NT2/D1 (cell line): ENCODE measurements at regions not wholly inside any gene's neighbourhood (a gene's known extent, or its start where the extent isn't known, plus 50 kb on each side); places are given as distances from the start of the nearest gene placed in this dataset.
"Not testable (repeated sequence)": the region's sequence is repeated elsewhere in the genome, so short reads cannot be mapped to it uniquely, and the experiment has no call there.

ENCODE experiments used
- DNase-seq: peaks from one replicate; pipeline ENCODE4 v3.0.0-alpha.2; 2011; ENCODE audit warnings: low read depth, low spot score
- H3K27me3 ChIP-seq: 2 replicates; pipeline ENCODE4 v1.6.0; 2011; ENCODE audit warnings: mild to moderate bottlenecking; ENCODE audit not compliant: insufficient read length, insufficient read depth
- H3K36me3 ChIP-seq: 2 replicates; pipeline ENCODE4 v1.6.1; 2011; ENCODE audit warnings: mild to moderate bottlenecking, low read length, mixed read lengths; ENCODE audit not compliant: insufficient read depth, insufficient read length
- H3K4me1 ChIP-seq: 2 replicates; pipeline ENCODE4 v1.5.1; 2011; ENCODE audit not compliant: insufficient read depth, insufficient read length
- H3K4me3 ChIP-seq: 2 replicates; pipeline ENCODE4 v1.5.1; 2011; ENCODE audit warnings: low read depth; ENCODE audit not compliant: insufficient read length
- H3K9ac ChIP-seq: 2 replicates; pipeline ENCODE4 v1.6.0; 2011; ENCODE audit warnings: low read depth; ENCODE audit not compliant: insufficient read length
- H3K9me3 ChIP-seq: 2 replicates; pipeline ENCODE4 v1.5.1; 2011; ENCODE audit warnings: mild to moderate bottlenecking, low read length; ENCODE audit not compliant: insufficient read depth
- SUZ12 ChIP-seq: IDR thresholded peaks from 2 replicates; pipeline ENCODE4 v1.6.1; 2011; ENCODE audit not compliant: insufficient read length, insufficient read depth; ENCODE audit errors: extremely low read depth
- YY1 ChIP-seq: IDR thresholded peaks from 2 replicates; pipeline ENCODE4 v1.6.1; 2011; ENCODE audit not compliant: insufficient read length, insufficient read depth
- ZNF274 ChIP-seq: IDR thresholded peaks from 2 replicates; pipeline ENCODE4 v1.6.1; 2011; ENCODE audit warnings: mild to moderate bottlenecking, low read depth, low read length

GRCh38 chr3:18557216-18557615 is 132.1 kb upstream of the SATB1 start:
- no peak for DNase-seq
- H3K4me3 ChIP-seq: no peak overlapping the region
- H3K36me3 ChIP-seq: no peaks in the 10 kb centered on the region
- no peaks in the 10 kb centered on the region for H3K9me3 ChIP-seq
- TF ChIP-seq ZNF274: no peak
- no peaks in the 10 kb centered on the region for H3K4me1 ChIP-seq
- no peak overlapping the region for H3K9ac ChIP-seq
- no peaks in the 10 kb centered on the region for H3K27me3 ChIP-seq

- no peaks in the 10 kb centered on the region for H3K36me3 ChIP-seq
- no peak overlapping the region for H3K4me3 ChIP-seq
- TF ChIP-seq YY1 (no peak), ZNF274 (no peak), SUZ12 (no peak)
- no peaks in the 10 kb centered on the region for H3K9me3 ChIP-seq
- DNase-seq: no peak
- H3K9ac ChIP-seq: no peak overlapping the region
- H3K27me3 ChIP-seq: no peaks in the 10 kb centered on the region
- H3K4me1 ChIP-seq: no peaks in the 10 kb centered on the region
Observed at GRCh38 chr3:18556503-18557135, 131.5 kb upstream of the SATB1 start.

- no peak for DNase-seq
- Histone ChIP-seq H3K9me3 (no peaks in the 10 kb centered on the region), H3K36me3 (no peaks in the 10 kb centered on the region), H3K4me3 (no peak overlapping the region), H3K27me3 (no peaks in the 10 kb centered on the region), H3K9ac (no peak overlapping the region), H3K4me1 (no peaks in the 10 kb centered on the region)
- no peak for TF ChIP-seq YY1
- no peak for TF ChIP-seq ZNF274
- TF ChIP-seq SUZ12: no peak
Observed at GRCh38 chr3:18556001-18556408, 130.9 kb upstream of the SATB1 start.

GRCh38 chr3:18552579-18553105 is 127.5 kb upstream of the SATB1 start:
- not testable (repeated sequence) for H3K9ac ChIP-seq, H3K4me1 ChIP-seq, H3K4me3 ChIP-seq, H3K9me3 ChIP-seq, H3K36me3 ChIP-seq, DNase-seq, H3K27me3 ChIP-seq

- Histone ChIP-seq H3K9ac (no peak overlapping the region), H3K36me3 (no peaks in the 10 kb centered on the region), H3K27me3 (no peaks in the 10 kb centered on the region), H3K4me1 (no peaks in the 10 kb centered on the region), H3K4me3 (no peak overlapping the region), H3K9me3 (no peaks in the 10 kb centered on the region)
- TF ChIP-seq SUZ12 (no peak), YY1 (no peak), ZNF274 (no peak)
- DNase-seq: no peak
Observed at GRCh38 chr3:18546632-18547031, 121.5 kb upstream of the SATB1 start.

- no peak for DNase-seq
- Histone ChIP-seq H3K9ac (no peak overlapping the region), H3K36me3 (no peaks in the 10 kb centered on the region), H3K4me1 (no peaks in the 10 kb centered on the region), H3K27me3 (no peaks in the 10 kb centered on the region), H3K4me3 (no peak overlapping the region), H3K9me3 (no peaks in the 10 kb centered on the region)
- TF ChIP-seq SUZ12 (no peak), ZNF274 (no peak), YY1 (no peak)
Observed at GRCh38 chr3:18544146-18544545, 119.0 kb upstream of the SATB1 start.

- no peaks in the 10 kb centered on the region for H3K36me3 ChIP-seq
- no peaks in the 10 kb centered on the region for H3K4me1 ChIP-seq
- no peaks in the 10 kb centered on the region for H3K9me3 ChIP-seq
- H3K9ac ChIP-seq: no peak overlapping the region
- TF ChIP-seq SUZ12 (no peak), YY1 (no peak), ZNF274 (no peak)
- no peaks in the 10 kb centered on the region for H3K27me3 ChIP-seq
- no peak for DNase-seq
- H3K4me3 ChIP-seq: no peak overlapping the region
Observed at GRCh38 chr3:18538463-18539230, 113.5 kb upstream of the SATB1 start.
